Keratinocyte (primary cell): ENCODE measurements at regions not wholly inside any gene's neighbourhood (a gene's known extent, or its start where the extent isn't known, plus 50 kb on each side); places are given as distances from the start of the nearest gene placed in this dataset.

ENCODE experiments used
- EZH2 ChIP-seq: IDR thresholded peaks from one replicate; pipeline ENCODE4 v1.6.1; 2012; ENCODE audit warnings: inconsistent platforms, mild to moderate bottlenecking, low read length, moderate library complexity
- TF ChIP-seq, protein P1 (sequence below), 3 experiments: IDR thresholded peaks in 1 of 3; conservative IDR thresholded peaks in 1 of 3; optimal IDR thresholded peaks in 1 of 3; 2 replicates in 2 of 3; 3 replicates in 1 of 3; pipeline versions ENCODE3 to v1.5.1; 2011; ENCODE audit warnings: low read length in 3 of 3, mild to moderate bottlenecking in 3 of 3, moderate library complexity in 2 of 3, control low read depth in 1 of 3, inconsistent platforms in 1 of 3; ENCODE audit not compliant: insufficient read depth in 2 of 3; ENCODE audit errors: extremely low read depth in 1 of 3

DNA sequence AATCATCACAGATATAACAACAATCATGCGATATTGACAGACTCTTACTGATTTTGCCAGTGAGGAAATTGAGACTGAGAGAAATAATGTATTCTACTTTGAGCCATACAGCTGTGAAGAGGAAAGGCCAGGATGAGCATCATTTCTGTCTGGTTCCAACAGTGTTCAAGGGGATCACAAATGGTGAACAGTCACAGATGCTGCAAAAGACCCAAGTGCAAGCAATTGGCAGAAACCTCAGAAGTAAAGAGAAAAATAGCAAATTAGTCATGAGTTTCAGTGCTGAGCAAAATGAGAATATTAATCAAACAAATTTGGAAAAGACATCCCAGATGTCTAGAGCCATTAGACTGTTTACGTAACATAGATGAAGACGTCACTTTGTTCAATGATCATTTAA is 114.1 kb downstream of the RAB38 start:
- TF ChIP-seq, protein P1, sequence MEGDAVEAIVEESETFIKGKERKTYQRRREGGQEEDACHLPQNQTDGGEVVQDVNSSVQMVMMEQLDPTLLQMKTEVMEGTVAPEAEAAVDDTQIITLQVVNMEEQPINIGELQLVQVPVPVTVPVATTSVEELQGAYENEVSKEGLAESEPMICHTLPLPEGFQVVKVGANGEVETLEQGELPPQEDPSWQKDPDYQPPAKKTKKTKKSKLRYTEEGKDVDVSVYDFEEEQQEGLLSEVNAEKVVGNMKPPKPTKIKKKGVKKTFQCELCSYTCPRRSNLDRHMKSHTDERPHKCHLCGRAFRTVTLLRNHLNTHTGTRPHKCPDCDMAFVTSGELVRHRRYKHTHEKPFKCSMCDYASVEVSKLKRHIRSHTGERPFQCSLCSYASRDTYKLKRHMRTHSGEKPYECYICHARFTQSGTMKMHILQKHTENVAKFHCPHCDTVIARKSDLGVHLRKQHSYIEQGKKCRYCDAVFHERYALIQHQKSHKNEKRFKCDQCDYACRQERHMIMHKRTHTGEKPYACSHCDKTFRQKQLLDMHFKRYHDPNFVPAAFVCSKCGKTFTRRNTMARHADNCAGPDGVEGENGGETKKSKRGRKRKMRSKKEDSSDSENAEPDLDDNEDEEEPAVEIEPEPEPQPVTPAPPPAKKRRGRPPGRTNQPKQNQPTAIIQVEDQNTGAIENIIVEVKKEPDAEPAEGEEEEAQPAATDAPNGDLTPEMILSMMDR (optimal IDR thresholded peaks at IDR 0.05 in 1 of 3, IDR thresholded peaks at IDR 0.05 in 1 of 3, conservative IDR thresholded peaks at IDR 0.05 in 1 of 3; ENCODE audit: extremely low read depth in 1 of 3, insufficient read depth in 2 of 3, low read length in 3 of 3), result no peak
- no peak for TF ChIP-seq EZH2
